ENCODE measurements at regions not wholly inside any gene's neighbourhood (a gene's known extent, or its start where the extent isn't known, plus 50 kb on each side); places are given as distances from the start of the nearest gene placed in this dataset.
"Not testable (repeated sequence)": the region's sequence is repeated elsewhere in the genome, so short reads cannot be mapped to it uniquely, and the experiment has no call there.

GRCh38 chr20:48489046-48489463, 338.7 kb downstream of the PREX1 start:
- H3K36me3 Mint-ChIP-seq (ENCODE audit: insufficient read depth, unreplicated experiment), result no peaks in the 10 kb centered on the region
- H3K4me1 Mint-ChIP-seq (ENCODE audit: low read depth, unreplicated experiment), result peaks cover 52% of the 10 kb centered on the region
- DNase-seq, result no peak
- no peak for TF ChIP-seq CTCF (IDR thresholded peaks at IDR 0.05; ENCODE audit: unreplicated experiment)
- CTCF ChIA-PET, result interaction anchor here (2.2 kb wide), 1 partner anchor 131 kb away, joined by 15 read pairs; no protein-coding TSS in a partner anchor
- H3K9me3 Mint-ChIP-seq (ENCODE audit: low read depth, unreplicated experiment), result no peaks in the 10 kb centered on the region
- H3K27me3 Mint-ChIP-seq (ENCODE audit: unreplicated experiment), result peaks cover 21% of the 10 kb centered on the region
- intact Hi-C loops (cut with micrococcal nuclease; ENCODE audit: unreplicated experiment), result loop anchor here (5.0 kb wide), 1 partner anchor 433 kb away; the partner anchor contains the start of gene ARFGEF2
- H3K4me3 Mint-ChIP-seq (ENCODE audit: low read depth, unreplicated experiment), result no peak overlapping the region
- no peak overlapping the region for H3K27ac Mint-ChIP-seq (ENCODE audit: unreplicated experiment)
- no TSS peak for BruUV-seq (replicated peaks)

GRCh38 chr20:48488334-48489034, 339.3 kb downstream of the PREX1 start:
- not testable (repeated sequence) for H3K4me3 Mint-ChIP-seq (ENCODE audit: low read depth, unreplicated experiment); H3K36me3 Mint-ChIP-seq (ENCODE audit: insufficient read depth, unreplicated experiment); H3K27ac Mint-ChIP-seq (ENCODE audit: unreplicated experiment); H3K9me3 Mint-ChIP-seq (ENCODE audit: low read depth, unreplicated experiment); BruUV-seq (replicated peaks)
- Mint-ChIP-seq H3K4me1 (ENCODE audit: low read depth, unreplicated experiment) (peaks cover 52% of the 10 kb centered on the region), H3K27me3 (ENCODE audit: unreplicated experiment) (peaks cover 21% of the 10 kb centered on the region)
- peak; percentile 52 for DNase-seq
- intact Hi-C loops (cut with micrococcal nuclease; ENCODE audit: unreplicated experiment), result loop anchor here (5.0 kb wide), 1 partner anchor 434 kb away; the partner anchor contains the start of gene ARFGEF2
- CTCF ChIA-PET, result interaction anchor here (0.6 to 2.2 kb wide), 3 partner anchors 42 to 132 kb away, joined by 5 to 15 read pairs (median 6); no protein-coding TSS in a partner anchor

- H3K4me3 Mint-ChIP-seq (ENCODE audit: low read depth, unreplicated experiment), result no peak overlapping the region
- TF ChIP-seq CTCF (IDR thresholded peaks at IDR 0.05; ENCODE audit: unreplicated experiment), result no peak
- CTCF ChIA-PET, result interaction anchor here (0.6 to 0.9 kb wide), 2 partner anchors 52 to 134 kb away, joined by 3 read pairs; no protein-coding TSS in a partner anchor
- no TSS peak for BruUV-seq (replicated peaks)
- peaks cover 49% of the 10 kb centered on the region for H3K4me1 Mint-ChIP-seq (ENCODE audit: low read depth, unreplicated experiment)
- H3K27ac Mint-ChIP-seq (ENCODE audit: unreplicated experiment), result peak overlapping the region; percentile 9
- intact Hi-C loops (cut with micrococcal nuclease; ENCODE audit: unreplicated experiment), result loop anchor here (5.0 kb wide), 1 partner anchor 436 kb away; the partner anchor contains the start of gene ARFGEF2
- no peak for DNase-seq
- peaks cover 45% of the 10 kb centered on the region for H3K27me3 Mint-ChIP-seq (ENCODE audit: unreplicated experiment)
- no peaks in the 10 kb centered on the region for H3K9me3 Mint-ChIP-seq (ENCODE audit: low read depth, unreplicated experiment)
- no peaks in the 10 kb centered on the region for H3K36me3 Mint-ChIP-seq (ENCODE audit: insufficient read depth, unreplicated experiment)
Observed at GRCh38 chr20:48486065-48486464, 341.7 kb downstream of the PREX1 start.

GRCh38 chr20:48485153-48485552, 342.6 kb downstream of the PREX1 start:
- intact Hi-C loops (cut with micrococcal nuclease; ENCODE audit: unreplicated experiment), result loop anchor here (2.0 to 5.0 kb wide), 2 partner anchors 136 to 437 kb away; partner anchors contain the start of gene ARFGEF2
- H3K4me3 Mint-ChIP-seq (ENCODE audit: low read depth, unreplicated experiment); DNase-seq; H3K36me3 Mint-ChIP-seq (ENCODE audit: insufficient read depth, unreplicated experiment); H3K9me3 Mint-ChIP-seq (ENCODE audit: low read depth, unreplicated experiment); CTCF ChIA-PET; H3K27ac Mint-ChIP-seq (ENCODE audit: unreplicated experiment); BruUV-seq (replicated peaks): not testable (repeated sequence)
- peaks cover 54% of the 10 kb centered on the region for H3K27me3 Mint-ChIP-seq (ENCODE audit: unreplicated experiment)
- peaks cover 51% of the 10 kb centered on the region for H3K4me1 Mint-ChIP-seq (ENCODE audit: low read depth, unreplicated experiment)

- intact Hi-C loops (cut with micrococcal nuclease; ENCODE audit: unreplicated experiment), result loop anchor here (2.0 kb wide), 1 partner anchor 137 kb away; no protein-coding TSS in a partner anchor
- no TSS peak for BruUV-seq (replicated peaks)
- no peak for DNase-seq
- TF ChIP-seq CTCF (IDR thresholded peaks at IDR 0.05; ENCODE audit: unreplicated experiment), result no peak
- H3K27me3 Mint-ChIP-seq (ENCODE audit: unreplicated experiment), result peaks cover 59% of the 10 kb centered on the region
- H3K9me3 Mint-ChIP-seq (ENCODE audit: low read depth, unreplicated experiment), result no peaks in the 10 kb centered on the region
- H3K36me3 Mint-ChIP-seq (ENCODE audit: insufficient read depth, unreplicated experiment), result no peaks in the 10 kb centered on the region
- CTCF ChIA-PET, result interaction anchor here (0.7 to 2.2 kb wide), 3 partner anchors 10 to 676 kb away, joined by 4 to 7 read pairs (median 7); no protein-coding TSS in a partner anchor
- H3K27ac Mint-ChIP-seq (ENCODE audit: unreplicated experiment), result no peak overlapping the region
- peaks cover 44% of the 10 kb centered on the region for H3K4me1 Mint-ChIP-seq (ENCODE audit: low read depth, unreplicated experiment)
- H3K4me3 Mint-ChIP-seq (ENCODE audit: low read depth, unreplicated experiment), result no peak overlapping the region
Observed at GRCh38 chr20:48483334-48484066, 344.3 kb downstream of the PREX1 start.
